ENCODE measurements at regions not wholly inside any gene's neighbourhood (a gene's known extent, or its start where the extent isn't known, plus 50 kb on each side); places are given as distances from the start of the nearest gene placed in this dataset.

DNA sequence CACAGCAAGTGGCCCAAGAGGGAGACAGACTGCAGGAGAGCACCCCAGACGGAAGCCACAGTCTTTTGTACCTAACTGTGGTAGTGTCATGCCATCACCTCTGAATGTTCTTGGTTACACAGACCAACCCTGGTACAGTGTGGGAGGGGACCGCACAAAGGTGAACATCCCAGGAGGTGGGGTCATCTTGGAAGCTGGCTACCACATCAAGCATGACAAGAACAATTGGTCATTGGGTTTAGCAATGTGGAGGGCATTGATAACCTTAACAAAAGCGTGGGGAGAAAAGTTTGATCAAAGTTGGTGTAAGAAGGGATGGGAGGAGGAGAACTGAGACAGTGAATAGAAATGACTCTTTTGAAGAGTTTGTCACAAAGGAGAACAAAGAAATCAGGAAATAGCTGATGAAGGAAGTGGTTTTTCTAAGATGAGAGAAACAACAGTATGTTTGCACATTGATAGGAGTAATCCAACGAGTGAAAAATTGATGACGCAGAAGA lies 87.1 kb upstream of the CACNA1E start:
- peak; percentile 18 for DNase-seq

GRCh38 chr1:181396811-181397210 lies 86.5 kb upstream of the CACNA1E start:
- no peak for DNase-seq

- no peak for DNase-seq
Observed at GRCh38 chr1:181397845-181398244, 85.5 kb upstream of the CACNA1E start.

GRCh38 chr1:181398544-181398943 lies 84.8 kb upstream of the CACNA1E start:
- DNase-seq: no peak

GRCh38 chr1:181405584-181405983 lies 77.7 kb upstream of the CACNA1E start:
- DNase-seq: no peak

DNA sequence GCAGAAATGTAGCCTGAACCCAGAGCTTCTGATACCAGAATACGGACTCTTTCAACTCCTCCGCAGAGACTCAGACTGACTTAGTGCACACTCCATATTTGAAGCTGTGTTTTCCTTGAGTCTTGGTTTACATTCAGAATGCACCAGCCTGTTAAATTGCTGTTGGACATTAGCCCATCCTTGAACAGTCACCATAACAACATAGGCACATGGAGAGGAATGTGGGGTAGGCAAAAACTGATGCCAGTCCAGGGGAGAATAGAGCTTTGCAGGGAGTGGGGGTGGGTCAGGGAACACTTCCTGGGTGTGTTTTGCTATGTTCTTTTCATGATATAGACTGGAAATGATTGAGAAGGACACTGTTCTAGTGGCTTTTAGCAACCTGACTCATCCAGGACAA lies 76.3 kb upstream of the CACNA1E start:
- DNase-seq: no peak

GRCh38 chr1:181409981-181410380 lies 73.3 kb upstream of the CACNA1E start:
- DNase-seq: no peak

DNA sequence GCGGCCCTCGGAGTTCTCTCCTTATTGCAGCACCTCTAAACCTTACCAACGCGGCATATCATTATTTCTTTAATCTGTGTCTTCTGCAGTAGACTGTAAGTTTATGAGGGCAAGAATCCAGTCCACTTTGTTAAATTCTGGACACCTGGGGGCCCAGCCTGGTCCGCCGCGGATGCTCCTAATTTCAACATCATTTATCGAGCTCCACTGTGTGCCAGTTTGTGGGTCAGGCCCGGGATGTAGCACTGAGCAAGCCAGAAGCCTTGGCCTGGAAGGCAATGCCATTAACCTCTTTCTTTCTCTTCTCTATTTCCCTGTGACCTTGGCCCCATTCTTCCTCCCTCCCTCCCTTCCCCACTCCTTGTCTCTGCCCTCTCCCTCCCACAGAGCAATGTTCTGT lies 70.6 kb upstream of the CACNA1E start:
- DNase-seq: no peak

GRCh38 chr1:181413195-181413815 lies 70.0 kb upstream of the CACNA1E start:
- no peak for DNase-seq

DNA sequence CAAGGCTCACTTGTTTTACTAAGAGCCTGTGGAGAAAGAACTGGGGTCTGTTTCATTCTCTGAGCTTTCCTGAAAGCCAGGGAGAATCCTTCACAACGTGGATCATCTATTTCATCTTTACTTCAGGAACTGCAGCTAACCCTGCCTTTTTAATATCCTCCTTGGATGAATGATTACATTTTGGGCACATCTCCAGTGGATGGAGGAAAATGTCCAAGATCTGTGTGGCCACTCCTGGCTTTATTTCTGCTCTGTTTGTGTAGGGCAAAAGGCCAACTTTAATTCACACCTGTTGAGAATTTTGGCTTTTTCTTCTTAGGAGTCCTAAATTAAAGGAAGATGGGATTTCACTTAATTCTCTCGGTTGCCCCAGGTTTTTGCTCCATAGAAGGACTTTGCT lies 69.5 kb upstream of the CACNA1E start:
- no peak for DNase-seq

GRCh38 chr1:181416268-181416860 lies 67.0 kb upstream of the CACNA1E start:
- DNase-seq: no peak

- DNase-seq: no peak
Observed at GRCh38 chr1:181417915-181418314, 65.4 kb upstream of the CACNA1E start.

DNA sequence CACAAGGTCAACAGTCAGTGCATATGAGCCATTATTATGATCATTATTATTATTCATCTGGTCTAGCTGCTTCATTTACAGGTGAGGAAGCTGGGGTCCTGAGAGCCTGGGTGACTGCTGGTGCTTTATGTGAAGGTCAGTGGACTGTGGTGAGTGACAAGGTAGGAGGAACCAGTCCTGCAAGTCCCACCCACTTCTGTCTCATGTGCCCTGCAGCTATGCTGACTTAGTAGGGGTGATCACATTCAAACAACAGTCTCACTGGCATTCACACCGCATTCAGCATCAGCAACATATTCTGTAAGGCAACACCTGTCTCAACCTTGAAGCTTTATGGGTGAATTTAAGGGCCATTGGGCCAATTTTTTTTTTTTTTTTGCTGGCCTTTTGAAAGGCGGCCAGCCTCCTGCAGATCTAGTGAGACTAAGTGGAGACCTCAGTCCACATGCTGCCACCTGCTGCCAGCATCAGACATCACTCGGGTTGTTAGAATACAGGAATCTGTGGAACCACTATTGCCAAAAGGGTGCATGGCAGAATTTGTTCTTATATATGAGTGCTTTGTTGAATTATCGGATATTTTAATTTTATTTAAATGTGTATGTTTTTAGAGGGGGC lies 59.9 kb upstream of the CACNA1E start:
- no peak for DNase-seq

GRCh38 chr1:181424786-181425403 lies 58.4 kb upstream of the CACNA1E start:
- peak; percentile 78 for DNase-seq

- DNase-seq: no peak
Observed at GRCh38 chr1:181425566-181425965, 57.8 kb upstream of the CACNA1E start.

DNA sequence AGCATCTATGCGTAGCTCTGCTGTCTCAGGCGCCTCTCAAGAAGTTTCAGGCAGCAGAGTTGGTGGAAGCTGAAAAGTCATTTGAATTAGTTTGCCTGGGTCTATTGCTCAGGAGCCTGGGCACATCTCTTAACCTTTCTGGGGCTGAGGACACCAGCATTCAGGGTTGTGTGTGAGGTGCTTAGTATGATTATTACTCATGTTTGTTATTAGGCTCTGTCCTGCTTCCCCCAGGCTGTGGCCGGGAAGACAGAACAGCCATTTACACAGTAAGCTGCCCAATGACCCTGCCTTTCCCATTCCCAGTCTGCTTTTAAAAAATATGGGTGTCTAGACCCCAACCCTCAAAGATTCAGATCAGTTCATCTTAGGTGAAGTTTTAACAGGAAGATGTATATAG lies 53.9 kb upstream of the CACNA1E start:
- no peak for DNase-seq

DNA sequence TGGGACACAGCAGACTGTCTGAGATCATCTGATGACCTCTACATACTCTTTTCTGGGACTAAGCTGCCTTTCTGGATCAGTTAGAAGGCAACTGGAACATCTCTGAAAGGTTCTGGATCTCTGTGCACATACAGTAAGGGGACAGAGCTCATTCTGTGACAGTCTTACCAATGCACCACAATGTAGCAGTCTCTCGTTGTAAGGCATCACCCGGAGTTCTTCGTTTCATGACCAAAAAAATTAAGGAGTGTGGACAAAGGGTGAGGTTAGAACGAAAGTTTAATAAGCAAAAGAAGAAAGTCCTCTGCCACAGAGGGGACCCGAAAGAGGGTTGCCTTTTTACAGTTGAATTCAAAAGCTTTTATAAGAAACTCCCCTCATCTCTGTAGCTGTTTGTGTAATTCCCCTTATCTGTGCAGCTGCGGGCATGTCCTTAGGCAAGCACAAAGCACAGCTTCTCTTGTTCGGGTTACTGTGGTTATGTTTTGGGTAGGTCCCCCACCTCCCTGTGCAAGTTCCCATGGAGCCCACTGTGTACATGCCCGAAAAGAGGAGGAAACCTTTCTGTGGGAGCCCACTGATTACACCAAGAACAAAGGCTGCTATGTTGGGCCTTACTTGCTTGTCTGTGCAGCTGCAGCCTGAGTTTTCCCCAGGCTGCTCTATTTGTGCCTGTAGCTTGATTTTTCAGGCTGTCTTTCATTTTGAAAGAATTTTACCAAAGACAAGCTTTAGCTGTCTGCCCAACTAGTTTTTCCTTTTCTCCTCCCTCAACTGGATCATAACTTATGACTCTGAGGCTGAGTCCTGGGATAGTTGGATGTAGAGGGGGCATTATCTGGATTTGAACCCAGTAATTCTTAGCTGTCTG lies 53.1 kb upstream of the CACNA1E start:
- no peak for DNase-seq
